NCI-H69 (cell line): ENCODE measurements at regions not wholly inside any gene's neighbourhood (a gene's known extent, or its start where the extent isn't known, plus 50 kb on each side); places are given as distances from the start of the nearest gene placed in this dataset.
"Not testable (repeated sequence)": the region's sequence is repeated elsewhere in the genome, so short reads cannot be mapped to it uniquely, and the experiment has no call there.

ENCODE experiments used
- DNase-seq: peaks from one replicate; lab custom pipeline; 2025; lab: John Stamatoyannopoulos, UW

DNA sequence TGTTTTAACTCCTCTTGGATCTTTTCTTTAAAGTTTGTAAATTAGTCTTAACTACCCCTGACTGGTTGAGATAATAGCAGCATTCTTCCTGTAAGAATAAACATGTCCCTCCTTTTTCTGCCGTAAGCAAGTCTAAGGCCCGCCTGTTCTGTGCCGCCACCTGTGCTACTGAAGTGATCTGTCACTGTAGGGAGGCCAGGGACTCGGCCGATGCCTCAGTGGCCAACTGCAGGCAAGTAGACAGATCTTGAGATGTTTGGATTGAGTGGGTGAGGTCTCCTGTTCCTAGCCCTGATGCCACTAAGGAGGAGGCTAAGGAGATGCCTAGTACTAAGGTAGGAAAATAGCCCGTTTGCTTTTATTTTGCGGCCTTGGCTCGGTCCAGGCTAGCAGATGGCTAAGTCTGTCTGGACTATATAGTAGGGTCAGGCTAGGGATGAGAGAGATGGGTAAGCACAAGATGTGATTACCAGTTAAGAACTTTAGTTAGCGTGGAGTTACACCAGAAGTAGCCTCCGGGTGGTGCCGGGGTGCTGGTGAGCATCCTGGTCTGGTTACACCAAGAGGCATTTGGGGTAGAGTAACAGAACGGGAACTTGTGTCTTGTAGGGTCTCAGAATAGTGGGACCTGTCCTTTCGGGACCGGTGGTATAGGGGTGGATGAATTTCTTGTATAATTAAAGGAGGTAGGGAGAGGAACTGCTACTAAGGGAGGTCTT, 584.2 kb downstream of the SUCLG1 start:
- no peak for DNase-seq

DNA sequence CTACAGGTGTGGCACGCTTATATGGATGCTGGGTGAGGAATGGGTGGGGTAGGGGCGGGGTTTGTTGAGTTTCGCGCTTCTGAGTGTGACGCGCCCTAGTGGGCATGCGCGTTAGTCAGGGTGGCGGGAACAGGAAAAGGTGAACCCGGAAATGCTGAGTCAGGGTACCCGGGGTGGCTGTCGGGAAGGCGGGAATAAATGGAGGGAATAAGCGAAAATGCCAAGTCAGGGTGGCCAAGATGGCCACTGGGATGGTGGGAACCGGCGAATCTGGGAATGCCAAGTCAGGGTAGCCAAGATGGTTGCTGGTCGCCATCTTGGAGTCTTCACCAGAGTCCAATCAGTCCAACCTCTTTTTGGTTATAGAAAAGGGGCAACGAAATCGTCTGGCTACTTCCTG, 585.0 kb downstream of the SUCLG1 start:
- DNase-seq: no peak

DNA sequence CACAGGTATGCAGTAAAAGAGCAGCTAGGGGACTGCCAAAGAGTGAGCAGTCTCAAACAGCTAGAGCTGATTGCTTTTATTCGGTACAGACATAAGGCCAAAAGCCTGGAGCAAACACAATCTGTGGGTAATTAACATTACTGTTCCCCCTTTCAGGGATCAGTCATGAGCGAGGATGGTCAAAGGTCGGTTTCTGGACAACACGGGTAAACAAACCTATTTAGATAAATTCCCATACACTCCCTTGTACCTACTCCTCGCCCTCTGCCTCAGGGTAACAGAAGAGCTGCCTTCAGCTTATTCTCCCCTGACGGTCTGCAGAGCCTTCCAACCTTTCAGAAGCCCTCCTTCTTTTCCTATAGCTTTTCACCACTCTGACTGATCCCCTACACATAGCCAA, 586.0 kb downstream of the SUCLG1 start:
- no peak for DNase-seq

DNA sequence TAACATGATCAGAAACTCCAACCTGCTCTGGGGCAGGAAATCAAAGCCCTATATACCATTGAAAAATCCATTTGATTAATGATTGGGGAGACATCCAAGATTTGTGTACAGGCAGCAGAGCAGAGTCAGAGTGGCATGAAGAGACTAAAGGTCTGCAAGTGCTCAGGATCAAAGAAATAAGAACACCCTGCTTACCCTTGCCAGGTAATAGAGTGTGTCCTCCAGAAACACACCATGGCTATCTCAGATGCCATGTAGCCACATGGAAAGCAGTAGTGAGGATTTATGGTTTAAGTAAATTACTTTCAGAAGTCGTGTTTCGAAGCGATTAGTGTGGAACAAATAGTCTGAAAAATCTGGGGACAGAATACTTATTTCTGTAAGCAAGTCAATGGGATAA, 592.9 kb downstream of the SUCLG1 start:
- DNase-seq: no peak

DNA sequence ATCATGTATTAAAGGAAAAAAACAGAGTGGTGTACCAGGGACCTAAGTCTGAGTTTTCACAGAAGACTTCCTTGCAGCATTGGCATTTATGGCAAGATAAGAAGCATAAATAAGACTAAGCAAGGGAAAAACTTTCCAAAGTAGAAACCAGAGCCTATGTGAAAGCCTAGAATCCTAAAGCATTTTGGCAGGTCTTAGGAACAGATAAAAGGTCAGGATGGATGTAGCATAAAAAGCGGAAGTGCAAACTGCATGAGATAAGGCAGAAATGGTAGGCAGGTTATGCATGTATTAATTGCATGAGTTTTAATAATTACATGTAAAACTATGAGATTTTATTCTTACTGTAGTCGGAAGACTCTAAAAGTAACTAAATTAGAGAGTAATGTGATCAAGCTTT, 596.5 kb downstream of the SUCLG1 start:
- no peak for DNase-seq

DNA sequence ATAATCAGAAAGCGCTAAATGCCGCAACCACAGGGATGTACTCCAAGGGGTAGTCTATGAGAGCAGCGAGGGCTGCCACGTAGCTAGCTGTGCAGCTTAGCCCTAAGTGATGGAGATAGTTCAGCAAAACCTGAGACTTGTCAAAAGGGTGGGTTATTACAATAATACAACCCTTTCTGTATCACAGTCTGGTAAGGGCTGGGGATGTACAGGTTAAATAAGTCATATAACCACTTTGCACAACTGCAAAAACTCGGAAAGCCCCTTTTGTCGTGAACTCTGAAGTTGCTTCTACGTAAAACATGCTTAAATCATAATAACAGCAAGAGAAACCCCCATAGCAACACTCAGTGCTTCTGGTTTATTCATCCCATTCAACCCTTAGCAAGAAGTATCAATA, 598.8 kb downstream of the SUCLG1 start:
- no peak for DNase-seq

DNA sequence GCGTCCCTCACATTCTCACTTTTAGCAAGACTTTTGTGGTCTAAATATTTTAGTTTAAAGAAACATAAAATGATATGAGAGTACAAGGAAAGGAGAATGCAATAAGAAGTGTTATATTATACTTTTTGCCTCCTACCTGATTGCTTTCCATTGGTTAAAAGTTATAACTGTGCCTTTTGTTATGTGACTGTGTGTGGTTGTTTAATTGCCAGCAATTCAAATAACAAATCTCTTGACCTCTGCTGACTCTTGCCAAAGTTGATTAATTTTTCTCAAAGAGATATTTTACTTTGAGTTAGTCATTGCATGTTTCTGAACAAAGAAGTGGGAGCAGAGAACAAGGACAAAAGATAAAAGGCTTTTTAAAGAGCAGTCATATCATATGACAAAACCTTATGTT, 599.5 kb downstream of the SUCLG1 start:
- no peak for DNase-seq

DNA sequence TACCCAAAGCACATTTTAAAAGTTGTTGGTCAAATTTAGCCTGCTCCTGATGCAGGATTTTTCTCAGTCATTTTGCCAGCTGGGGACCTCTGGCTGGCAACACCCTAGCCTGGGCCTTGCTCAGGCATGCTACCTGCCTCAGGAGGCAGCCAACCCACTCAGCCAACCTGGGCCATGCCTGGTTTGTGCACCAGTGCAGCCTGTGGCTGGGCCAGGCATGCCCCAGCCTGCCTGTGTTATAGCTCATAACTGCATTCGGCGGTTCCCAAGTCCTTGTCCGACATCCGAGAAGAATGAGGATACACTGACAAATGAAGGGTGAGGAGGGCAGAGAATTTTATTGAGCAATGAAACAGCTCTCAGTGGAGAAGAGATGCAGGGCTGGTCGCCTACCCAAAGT, 608.0 kb downstream of the SUCLG1 start:
- no peak for DNase-seq

DNA sequence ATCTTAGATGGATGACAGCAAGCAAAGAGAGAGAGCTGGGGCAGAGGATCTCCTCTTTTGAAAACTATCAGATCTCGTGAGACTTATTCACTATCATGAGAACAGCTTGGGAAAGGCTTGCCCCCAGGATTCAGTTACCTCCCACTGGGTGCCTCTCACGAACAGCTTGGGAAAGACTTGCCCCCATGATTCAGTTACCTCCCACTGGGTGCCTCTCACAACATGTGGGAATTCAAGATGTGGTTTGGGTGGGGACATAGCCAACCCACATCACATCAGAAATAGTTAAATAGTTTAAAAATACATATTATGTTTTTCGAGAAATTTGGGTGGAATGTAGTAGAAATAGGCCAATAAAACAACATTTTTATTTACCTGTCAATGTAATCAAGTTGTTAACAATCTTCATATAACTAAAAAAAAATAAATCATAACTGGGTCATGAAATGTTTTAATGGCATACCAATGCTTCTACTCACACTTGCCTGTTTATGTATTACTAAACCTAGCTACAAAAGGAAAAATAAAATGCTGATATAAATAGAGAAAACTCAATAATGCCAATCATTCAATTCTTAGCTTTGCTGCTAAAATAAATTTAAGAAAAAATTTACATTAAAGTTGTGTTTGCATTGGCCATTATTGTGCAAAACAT, 608.9 kb downstream of the SUCLG1 start:
- DNase-seq: no peak

DNA sequence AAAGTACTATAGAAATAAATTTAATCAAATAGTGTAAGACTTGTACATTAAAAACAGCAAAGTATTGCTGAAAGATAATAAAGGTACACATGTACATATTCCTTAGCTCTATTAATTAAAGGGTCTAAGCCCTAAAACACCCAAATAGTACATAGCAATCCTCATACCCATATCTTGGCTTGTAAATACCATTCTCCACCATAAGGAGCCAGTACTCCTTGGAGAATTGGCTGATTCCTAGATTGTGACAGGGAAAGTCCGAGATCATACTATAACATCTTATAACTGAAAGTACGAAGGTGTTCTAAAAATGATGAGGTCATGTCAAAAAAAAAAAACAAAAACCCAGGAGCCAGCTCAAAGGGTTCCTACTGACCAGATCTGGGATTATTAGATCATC, 614.6 kb downstream of the SUCLG1 start:
- DNase-seq: no peak

DNA sequence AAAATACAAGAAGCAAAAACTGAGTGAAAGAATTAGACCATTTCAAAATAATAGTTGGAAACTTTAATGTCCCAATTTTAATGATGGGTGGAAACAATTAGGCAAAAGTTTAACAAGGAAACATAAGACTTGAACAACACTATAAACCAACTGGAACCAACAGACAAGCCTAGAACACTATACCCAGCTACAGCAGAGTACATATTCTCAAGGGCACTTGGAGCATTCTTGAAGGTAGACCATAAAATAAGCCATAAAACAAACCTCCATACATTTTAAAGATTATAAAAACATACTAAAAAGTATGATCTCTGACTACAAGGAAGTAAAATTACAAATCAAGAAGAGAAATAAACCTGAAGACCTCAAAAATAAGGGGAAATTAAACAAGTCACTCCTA, 616.7 kb downstream of the SUCLG1 start:
- no peak for DNase-seq

DNA sequence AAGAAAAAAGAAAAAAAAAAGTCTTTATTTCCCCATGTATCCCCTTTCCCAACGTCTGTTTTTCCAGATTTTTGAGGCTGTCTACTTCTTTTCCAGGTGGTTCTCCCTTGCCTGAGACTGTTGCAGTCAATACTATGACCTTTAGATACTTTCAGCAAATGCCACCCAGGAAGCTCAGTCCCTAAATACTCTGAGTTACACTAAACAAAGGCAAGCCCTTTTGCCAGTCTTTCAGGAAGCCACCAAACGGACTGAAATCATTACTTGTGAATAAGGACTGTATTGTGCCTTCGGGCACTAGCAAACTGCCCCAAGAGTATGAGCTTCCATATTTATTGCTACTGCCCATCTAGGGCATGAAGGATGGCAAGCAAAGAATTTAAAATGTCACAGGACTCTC, 621.3 kb downstream of the SUCLG1 start:
- DNase-seq: no peak

DNA sequence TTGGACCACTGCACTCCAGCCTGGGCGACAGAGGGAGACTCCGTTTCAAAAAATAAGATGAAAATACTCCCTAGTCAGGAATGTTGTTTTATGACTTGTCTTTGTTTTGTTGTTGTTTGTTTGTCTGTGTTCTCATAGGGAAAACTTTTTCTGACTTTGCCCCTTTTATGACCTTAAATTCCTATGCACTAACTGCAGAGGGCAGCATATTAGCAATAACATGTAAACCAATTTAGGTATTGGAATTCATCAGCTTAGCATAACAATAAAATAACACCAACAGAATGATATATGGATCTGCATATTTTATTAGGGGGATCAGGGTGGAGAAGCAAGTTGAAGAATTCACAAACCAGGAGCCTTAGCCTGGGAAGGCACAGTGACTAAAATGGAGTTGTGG, 631.5 kb downstream of the SUCLG1 start:
- no peak for DNase-seq

DNA sequence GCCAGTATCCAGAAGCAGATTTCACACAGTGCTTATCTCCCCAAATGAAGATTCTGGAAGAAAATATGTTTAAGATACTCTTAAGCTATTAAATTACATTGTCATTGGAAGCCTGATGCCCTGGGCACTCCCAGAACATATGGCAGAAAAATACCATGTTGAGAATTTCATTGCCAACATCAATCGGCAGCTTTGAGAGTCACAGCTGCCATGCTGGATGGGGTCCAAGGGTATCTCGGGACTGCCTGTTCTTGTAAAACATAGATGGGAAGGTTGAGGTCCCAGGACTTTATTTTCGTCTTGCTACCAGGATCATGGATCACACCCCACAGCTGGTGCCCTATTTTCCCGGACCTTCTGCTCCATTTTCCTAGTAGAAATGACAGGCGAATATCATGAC, 632.5 kb downstream of the SUCLG1 start:
- DNase-seq: no peak

DNA sequence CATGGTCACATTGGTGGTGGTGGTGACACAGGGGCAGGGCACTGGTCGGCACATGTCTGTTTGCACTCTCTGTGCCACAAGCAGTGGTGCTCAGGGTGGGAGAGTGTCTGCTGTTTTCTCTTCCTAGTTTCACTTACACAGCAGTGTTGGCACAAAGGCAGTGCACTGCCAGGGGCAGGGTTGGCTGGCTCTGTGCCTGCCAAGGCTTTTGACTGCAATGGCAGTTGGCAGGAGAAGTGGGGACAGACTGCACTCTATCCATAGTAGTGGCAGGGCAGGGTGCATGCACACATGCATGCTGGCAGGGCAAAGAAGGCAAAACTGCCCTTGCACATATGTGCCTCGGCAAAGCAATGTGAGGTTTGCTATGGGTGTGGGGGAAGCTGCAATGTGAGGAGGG, 635.9 kb downstream of the SUCLG1 start:
- DNase-seq: no peak

DNA sequence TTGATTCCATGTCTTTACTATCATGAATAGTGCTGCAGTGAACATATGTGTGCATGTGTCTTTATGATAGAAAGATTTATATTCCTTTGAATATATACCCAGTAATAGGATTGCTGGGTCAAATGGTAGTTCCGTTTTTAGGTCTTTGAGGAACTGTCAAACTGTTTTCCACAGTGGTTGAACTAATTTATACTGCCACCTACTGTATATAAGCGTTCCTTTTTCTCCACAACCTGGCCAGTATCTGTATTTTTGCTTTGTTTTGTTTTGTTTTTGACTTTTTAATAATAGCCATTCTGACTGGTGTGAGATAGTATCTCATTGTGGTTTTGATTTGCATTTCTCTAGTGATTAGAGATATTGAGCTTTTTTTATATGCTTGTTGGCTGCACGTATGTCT, 641.6 kb downstream of the SUCLG1 start:
- no peak for DNase-seq

DNA sequence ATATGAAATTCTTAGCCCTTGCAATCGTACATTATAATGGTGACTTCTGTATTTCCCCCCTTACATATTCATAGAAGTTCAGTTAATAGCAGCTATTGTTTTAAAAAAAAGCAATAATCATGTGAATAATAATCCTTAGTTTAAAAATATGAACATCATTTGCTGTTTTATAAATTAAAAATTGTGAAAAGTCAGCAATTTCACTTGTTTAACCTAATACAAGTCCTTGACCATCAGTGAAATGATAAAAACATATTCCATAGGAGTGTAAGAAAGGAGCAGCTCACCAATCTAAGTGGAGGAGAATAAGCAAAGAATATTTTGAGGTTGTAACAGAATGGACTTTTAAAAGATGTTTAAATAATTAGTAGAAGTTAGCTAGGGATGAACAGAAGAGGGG, 650.2 kb downstream of the SUCLG1 start:
- DNase-seq: no peak

DNA sequence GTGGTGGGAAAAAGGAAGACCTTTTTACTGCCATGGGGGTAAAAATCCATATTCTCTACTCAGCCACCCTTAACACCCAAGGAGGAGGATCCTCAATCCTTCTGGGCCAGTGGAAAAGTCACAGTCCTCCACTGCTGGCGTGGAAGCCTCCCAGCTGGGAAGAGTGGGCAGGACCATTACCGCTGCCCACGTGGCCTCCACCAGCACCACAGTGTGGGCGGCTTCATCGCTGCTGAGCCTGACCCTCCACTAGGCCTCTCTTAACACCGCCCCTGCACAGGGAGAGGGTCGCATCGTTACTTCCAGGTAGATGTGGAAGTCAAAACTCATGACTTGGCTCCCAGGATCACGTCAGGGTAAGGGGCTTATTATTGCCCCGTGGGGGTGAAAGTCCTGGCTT, 656.5 kb downstream of the SUCLG1 start:
- DNase-seq: no peak

DNA sequence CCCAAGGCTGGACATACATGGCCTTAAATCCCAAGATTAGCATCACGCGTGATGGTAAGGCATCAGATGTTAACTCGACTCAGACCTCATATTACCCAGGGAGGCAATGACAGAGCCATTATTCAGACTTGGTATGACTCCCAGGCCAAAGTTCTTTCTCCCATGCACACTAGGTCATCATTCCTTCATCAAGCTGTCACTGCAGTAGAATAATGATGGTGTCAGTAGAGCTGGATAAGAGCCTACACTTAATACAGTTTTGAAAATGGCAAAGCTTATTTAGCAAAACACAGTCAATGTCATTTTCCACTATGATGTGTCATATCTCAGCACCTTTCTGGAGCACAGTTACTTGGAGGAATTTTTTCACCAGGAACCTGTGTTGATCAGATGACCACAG, 663.3 kb downstream of the SUCLG1 start:
- no peak for DNase-seq

DNA sequence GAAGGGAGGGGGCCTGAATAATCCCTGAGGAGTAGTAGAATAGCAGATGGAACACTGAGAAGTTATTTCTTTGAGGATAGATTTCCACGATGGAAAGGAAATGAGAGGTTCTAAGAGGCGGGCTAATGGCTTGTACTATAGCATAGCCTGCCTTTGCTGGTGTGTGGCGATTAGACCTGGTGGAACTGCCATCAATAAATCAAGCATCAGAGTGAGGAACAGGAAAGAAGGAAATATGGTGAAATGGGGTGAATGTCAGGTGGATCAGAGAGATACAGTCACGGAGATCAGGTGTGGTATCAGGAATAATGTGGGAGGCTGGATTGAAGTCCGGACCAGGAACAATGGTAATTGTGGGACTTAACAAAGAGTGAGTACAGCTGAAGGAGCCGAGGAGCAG, 668.6 kb downstream of the SUCLG1 start:
- not testable (repeated sequence) for DNase-seq

DNA sequence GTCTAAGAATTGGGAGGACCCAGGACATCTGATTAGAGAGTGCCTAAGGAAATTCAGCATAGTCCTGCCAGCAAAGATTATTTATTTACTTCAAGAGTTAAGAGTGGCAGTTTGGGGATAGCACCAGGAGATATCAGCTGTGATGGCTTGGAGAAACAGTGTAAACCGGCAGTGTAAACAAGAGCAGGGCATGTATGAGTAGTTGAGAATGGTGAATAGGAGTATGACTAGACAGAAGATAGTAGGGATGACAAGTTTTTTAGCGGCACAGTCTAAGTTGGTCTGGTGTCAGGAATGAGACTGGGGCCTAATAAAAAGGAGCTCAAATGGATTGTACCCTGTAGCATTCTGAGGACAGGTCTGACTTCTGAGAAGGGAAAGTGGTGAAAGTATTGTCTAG, 669.4 kb downstream of the SUCLG1 start:
- not testable (repeated sequence) for DNase-seq

DNA sequence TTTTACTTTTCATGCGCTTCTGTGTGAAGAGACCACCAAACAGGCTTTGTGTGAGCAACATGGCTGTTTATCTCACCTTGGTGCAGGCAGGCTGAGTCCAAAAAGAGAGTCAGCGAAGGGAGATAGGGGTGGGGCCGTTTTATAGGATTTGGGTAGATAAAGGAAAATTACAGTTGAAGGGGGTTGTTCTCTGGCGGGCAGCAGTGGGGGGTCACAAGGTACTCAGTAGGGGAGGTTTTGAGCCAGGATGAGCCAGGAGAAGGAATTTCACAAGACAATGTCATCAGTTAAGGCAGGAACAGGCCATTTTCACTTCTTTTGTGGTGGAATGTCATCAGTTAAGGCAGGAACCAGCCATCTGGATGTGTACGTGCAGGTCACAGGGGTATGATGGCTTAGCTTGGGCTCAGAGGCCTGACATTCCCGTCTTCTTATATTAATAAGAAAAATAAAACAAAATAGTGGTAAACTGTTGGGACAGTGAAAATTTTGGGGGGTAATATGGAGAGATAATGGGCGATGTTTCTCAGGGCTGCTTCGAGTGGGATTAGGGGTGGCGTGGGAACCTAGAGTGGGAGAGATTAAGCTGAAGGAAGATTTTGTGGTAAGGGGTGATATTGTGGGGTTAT, 670.0 kb downstream of the SUCLG1 start:
- DNase-seq: not testable (repeated sequence)

DNA sequence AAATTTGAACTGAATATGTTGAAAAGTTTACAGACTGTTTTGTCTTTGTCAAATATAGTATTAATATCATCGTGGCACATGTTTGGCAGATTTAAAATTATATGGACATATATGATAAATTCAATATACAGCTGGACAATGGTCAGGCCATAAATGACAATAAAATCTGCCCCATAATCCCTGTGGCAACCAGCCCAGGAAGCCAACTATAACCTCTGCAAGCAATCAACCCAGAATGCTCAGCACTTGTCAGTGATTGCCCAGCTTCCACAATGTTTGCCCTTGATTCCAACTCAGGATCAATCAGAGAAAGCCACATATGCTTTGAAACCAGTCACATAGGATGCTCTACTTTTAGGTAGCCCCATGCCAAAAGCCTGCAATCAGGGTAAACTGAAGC, 671.9 kb downstream of the SUCLG1 start:
- no peak for DNase-seq

DNA sequence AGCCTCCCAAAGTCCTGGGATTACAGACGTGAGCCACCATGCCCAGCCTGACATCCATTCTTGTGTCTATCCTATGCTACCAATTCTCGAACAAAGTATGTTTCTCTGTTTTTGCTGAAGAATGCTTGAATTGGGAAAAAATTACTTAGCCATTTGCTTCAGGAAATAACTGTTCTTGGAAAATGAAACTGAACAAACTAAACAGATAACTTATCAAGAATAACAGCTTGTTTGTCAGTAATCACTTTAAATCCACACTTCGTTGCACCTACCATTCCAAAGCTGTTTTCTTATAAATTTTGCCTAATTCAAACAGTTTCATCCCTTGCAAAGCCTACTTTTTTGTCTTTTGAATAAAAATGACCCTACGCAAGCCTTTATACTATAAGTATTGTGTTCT, 672.9 kb downstream of the SUCLG1 start:
- no peak for DNase-seq
